ENCODE measurements at regions not wholly inside any gene's neighbourhood (a gene's known extent, or its start where the extent isn't known, plus 50 kb on each side); places are given as distances from the start of the nearest gene placed in this dataset.

DNA sequence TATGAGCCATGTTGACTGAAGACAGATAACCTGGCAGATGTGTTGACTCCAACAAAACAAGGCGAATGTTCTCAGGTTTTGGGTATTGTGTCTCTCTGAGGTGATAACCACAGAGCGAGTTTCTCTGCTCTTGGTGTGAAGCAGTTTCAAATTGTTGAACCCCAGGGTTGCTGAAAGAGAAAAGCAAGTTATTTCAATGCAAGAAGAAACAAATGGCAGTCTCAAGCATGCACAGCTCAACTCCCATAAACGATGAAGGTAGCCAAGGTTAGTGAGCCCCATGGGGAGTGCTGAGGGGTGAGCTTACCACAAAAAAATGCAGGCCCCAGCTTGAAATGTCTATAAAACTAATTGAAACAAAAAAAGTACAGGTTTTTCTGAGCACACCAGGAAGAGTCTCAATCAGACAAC lies 220.8 kb upstream of the DAPK1 start:
- Histone ChIP-seq H3K9me3 (ENCODE audit: insufficient read depth in 2 of 2, low read depth in 1 of 2, low read length in 1 of 2) (no peaks in the 10 kb centered on the region), H2AFZ (ENCODE audit: low read length) (no peak overlapping the region), H2BK15ac (ENCODE audit: low read length) (no peak overlapping the region), H3K4ac (replicated peaks; ENCODE audit: insufficient read length, low read depth, low read length) (no peak overlapping the region), H3K36me3 (ENCODE audit: control insufficient read depth in 2 of 4, insufficient read depth in 4 of 4, low read length in 3 of 4) (no peaks in the 10 kb centered on the region), H2BK120ac (replicated peaks; ENCODE audit: low read depth, low read length) (no peak overlapping the region), H2BK12ac (ENCODE audit: low read depth, low read length) (no peak overlapping the region), H3K27me3 (replicated peaks in 1 of 4; ENCODE audit: control insufficient read depth in 3 of 4, extremely low read depth in 1 of 4, insufficient read depth in 3 of 4, low read length in 3 of 4) (no peaks in the 10 kb centered on the region), H3K79me2 (ENCODE audit: control insufficient read depth in 1 of 2, insufficient read depth in 2 of 2, low read length in 2 of 2) (no peaks in the 10 kb centered on the region), H4K8ac (ENCODE audit: extremely low read depth, insufficient read depth, low read length) (no peak overlapping the region), H3K27ac (ENCODE audit: low read depth, low read length) (no peak overlapping the region), H2BK20ac (ENCODE audit: low read length) (no peak overlapping the region), H3K56ac (replicated peaks; ENCODE audit: insufficient read length, low read depth, low read length) (no peak overlapping the region), H3K9ac (replicated peaks in 1 of 4; ENCODE audit: extremely low read depth in 1 of 4, low read depth in 3 of 4, low read length in 3 of 4) (no peak overlapping the region), H3K23ac (ENCODE audit: insufficient read length) (no peak overlapping the region), H3K4me2 (ENCODE audit: insufficient read depth in 1 of 2, low read depth in 2 of 2, low read length in 2 of 2) (no peak overlapping the region), H3K79me1 (ENCODE audit: low read depth, low read length) (no peaks in the 10 kb centered on the region), H3K18ac (ENCODE audit: extremely low read depth, low read length) (no peak overlapping the region), H3K23me2 (ENCODE audit: low read depth, low read length) (no peaks in the 10 kb centered on the region; the same call in 1 of the 2 replicates), H3K4me1 (replicated peaks in 1 of 4; ENCODE audit: control insufficient read depth in 3 of 4, insufficient read depth in 4 of 4, low read length in 3 of 4) (no peaks in the 10 kb centered on the region), H2AK5ac (ENCODE audit: low read depth, low read length) (no peak overlapping the region), H3K4me3 (ENCODE audit: extremely low read depth in 1 of 4, insufficient read depth in 2 of 4, low read depth in 3 of 4, low read length in 4 of 4) (no peak overlapping the region), H4K91ac (replicated peaks; ENCODE audit: insufficient read length, low read length) (no peak overlapping the region), H2BK5ac (ENCODE audit: low read depth, low read length) (no peak overlapping the region), H4K5ac (ENCODE audit: insufficient read length, low read depth, low read length) (no peak overlapping the region), H4K20me1 (replicated peaks in 1 of 2; ENCODE audit: control insufficient read depth in 1 of 2, insufficient read depth in 2 of 2, low read length in 2 of 2) (no peaks in the 10 kb centered on the region), H3K14ac (ENCODE audit: insufficient read length) (no peak overlapping the region)
- WGBS, 2 experiments (ENCODE audit: extremely low coverage in 1 of 2, insufficient coverage in 1 of 2, insufficient read length in 1 of 2, insufficient replicate concordance in 2 of 2, low coverage in 1 of 2, low lambda C conversion rate in 2 of 2, missing lambda C conversion rate in 1 of 2): 80% methylated on average over 3 of the region's 3 CpGs; no CpG with 5 or more reads in 1 of the 2 experiments
- no peak for DNase-seq (ENCODE audit: low read depth in 1 of 2, low spot score in 2 of 2)
- ChIA-PET CTCF (ENCODE audit: partially characterized antibody) (interaction anchor here (1.4 kb wide), 1 partner anchor 843 kb away, joined by 3 read pairs; no protein-coding TSS in a partner anchor), POLR2A (ENCODE audit: partially characterized antibody) (no interaction called here)
- FAIRE-seq: no peak
- TF ChIP-seq BCL11A (IDR thresholded peaks at IDR 0.05; ENCODE audit: low read depth in 2 of 2, low read length in 2 of 2): no peak
- no peak for TF ChIP-seq FOSL1 (IDR thresholded peaks at IDR 0.05; ENCODE audit: insufficient read depth, low read depth, low read length)
- TF ChIP-seq SRF (IDR thresholded peaks at IDR 0.05; ENCODE audit: low read depth, low read length): no peak
- TF ChIP-seq, protein P1, sequence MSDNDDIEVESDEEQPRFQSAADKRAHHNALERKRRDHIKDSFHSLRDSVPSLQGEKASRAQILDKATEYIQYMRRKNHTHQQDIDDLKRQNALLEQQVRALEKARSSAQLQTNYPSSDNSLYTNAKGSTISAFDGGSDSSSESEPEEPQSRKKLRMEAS (IDR thresholded peaks at IDR 0.05): no peak
- TF ChIP-seq SIRT6 (IDR thresholded peaks at IDR 0.05; ENCODE audit: low read length): no peak
- no peak for TF ChIP-seq POU5F1 (IDR thresholded peaks at IDR 0.05; ENCODE audit: low read depth, low read length)
- TF ChIP-seq KDM4A (IDR thresholded peaks at IDR 0.05; ENCODE audit: low read depth, low read length, severe bottlenecking): no peak
- TF ChIP-seq RNF2 (IDR thresholded peaks at IDR 0.05; ENCODE audit: borderline replicate concordance, low read depth, low read length, missing control alignments, poor library complexity, severe bottlenecking): no peak
- TF ChIP-seq CBX5 (IDR thresholded peaks at IDR 0.05; ENCODE audit: low read depth, low read length): no peak
- TF ChIP-seq EGR1 (IDR thresholded peaks at IDR 0.05; ENCODE audit: borderline replicate concordance, low read depth, low read length): no peak
- TF ChIP-seq CHD1 (IDR thresholded peaks at IDR 0.05; ENCODE audit: low read depth, low read length): no peak
- TF ChIP-seq EZH2 (IDR thresholded peaks at IDR 0.05; ENCODE audit: low read depth, low read length, severe bottlenecking): no peak
- TF ChIP-seq KDM1A (IDR thresholded peaks at IDR 0.05; ENCODE audit: borderline replicate concordance, low read length): no peak
- TF ChIP-seq SAP30 (IDR thresholded peaks at IDR 0.05; ENCODE audit: insufficient read depth, insufficient replicate concordance, low read length): no peak
- TF ChIP-seq MAFK (IDR thresholded peaks at IDR 0.05; ENCODE audit: low read depth, low read length): no peak
